Uterus (tissue), 2 donors: ENCODE measurements at regions not wholly inside any gene's neighbourhood (a gene's known extent, or its start where the extent isn't known, plus 50 kb on each side); places are given as distances from the start of the nearest gene placed in this dataset.

Source experiments
- POLR2A ChIP-seq, 2 donors: fragments of 450-650 bp; IDR thresholded peaks; one replicate each; pipeline ENCODE4 v1.6.1; 2016; ENCODE audit warnings: antibody characterized with exemption in 2 of 2, mild to moderate bottlenecking in 1 of 2, moderate library complexity in 1 of 2
- TF ChIP-seq, protein P1 (sequence below), 4 experiments: fragments of 200-600 bp in 2 of 4; fragments of 450-650 bp in 2 of 4; sonication (generic) in 2 of 4; IDR thresholded peaks; one replicate each; pipeline ENCODE4 v1.5.1; 2016 to 2019; ENCODE audit warnings: antibody characterized with exemption in 4 of 4, mild to moderate bottlenecking in 2 of 4, moderate library complexity in 1 of 4

- TF ChIP-seq, protein P1, sequence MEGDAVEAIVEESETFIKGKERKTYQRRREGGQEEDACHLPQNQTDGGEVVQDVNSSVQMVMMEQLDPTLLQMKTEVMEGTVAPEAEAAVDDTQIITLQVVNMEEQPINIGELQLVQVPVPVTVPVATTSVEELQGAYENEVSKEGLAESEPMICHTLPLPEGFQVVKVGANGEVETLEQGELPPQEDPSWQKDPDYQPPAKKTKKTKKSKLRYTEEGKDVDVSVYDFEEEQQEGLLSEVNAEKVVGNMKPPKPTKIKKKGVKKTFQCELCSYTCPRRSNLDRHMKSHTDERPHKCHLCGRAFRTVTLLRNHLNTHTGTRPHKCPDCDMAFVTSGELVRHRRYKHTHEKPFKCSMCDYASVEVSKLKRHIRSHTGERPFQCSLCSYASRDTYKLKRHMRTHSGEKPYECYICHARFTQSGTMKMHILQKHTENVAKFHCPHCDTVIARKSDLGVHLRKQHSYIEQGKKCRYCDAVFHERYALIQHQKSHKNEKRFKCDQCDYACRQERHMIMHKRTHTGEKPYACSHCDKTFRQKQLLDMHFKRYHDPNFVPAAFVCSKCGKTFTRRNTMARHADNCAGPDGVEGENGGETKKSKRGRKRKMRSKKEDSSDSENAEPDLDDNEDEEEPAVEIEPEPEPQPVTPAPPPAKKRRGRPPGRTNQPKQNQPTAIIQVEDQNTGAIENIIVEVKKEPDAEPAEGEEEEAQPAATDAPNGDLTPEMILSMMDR (IDR thresholded peaks at IDR 0.05) = no peak
- TF ChIP-seq POLR2A (IDR thresholded peaks at IDR 0.05) = no peak
These were observed 928.0 kb upstream of the ZNF722 start for GRCh38 chr7:63070696-63071095.
